Activated naive CD8-positive, alpha-beta T cell treated with anti-CD3 and anti-CD28 coated beads for 36 hours (primary cell): ENCODE measurements at regions not wholly inside any gene's neighbourhood (a gene's known extent, or its start where the extent isn't known, plus 50 kb on each side); places are given as distances from the start of the nearest gene placed in this dataset.

ENCODE experiments used
- DNase-seq: peaks from one replicate; pipeline ENCODE4 v3.0.0; 2021
- H3K27ac Mint-ChIP-seq: one replicate; pipeline ENCODE4 v1.8.0; 2022; ENCODE audit warnings: mild to moderate bottlenecking, moderate library complexity, mixed read lengths
- H3K27me3 Mint-ChIP-seq: one replicate; pipeline ENCODE4 v1.8.0; 2022; ENCODE audit warnings: mild to moderate bottlenecking, mixed read lengths
- H3K36me3 Mint-ChIP-seq: one replicate; pipeline ENCODE4 v1.8.0; 2021; ENCODE audit warnings: mild to moderate bottlenecking, mixed read lengths
- H3K4me1 Mint-ChIP-seq: one replicate; pipeline ENCODE4 v1.8.0; 2021; ENCODE audit warnings: mixed read lengths
- H3K4me3 Mint-ChIP-seq: one replicate; pipeline ENCODE4 v1.8.0; 2022; ENCODE audit warnings: mild to moderate bottlenecking, moderate library complexity, mixed read lengths
- H3K9me3 Mint-ChIP-seq: one replicate; pipeline ENCODE4 v1.8.0; 2022; ENCODE audit warnings: mixed read lengths

- Mint-ChIP-seq H3K36me3 (no peaks in the 10 kb centered on the region), H3K27me3 (no peaks in the 10 kb centered on the region), H3K9me3 (peaks cover 11% of the 10 kb centered on the region), H3K4me3 (no peak overlapping the region), H3K27ac (no peak overlapping the region), H3K4me1 (peaks cover 3% of the 10 kb centered on the region)
- no peak for DNase-seq
These were observed 140.7 kb downstream of the KCTD12 start for GRCh38 chr13:76745261-76746200.

- Mint-ChIP-seq H3K9me3 (peaks cover 11% of the 10 kb centered on the region), H3K27me3 (no peaks in the 10 kb centered on the region), H3K27ac (no peak overlapping the region), H3K4me3 (no peak overlapping the region), H3K4me1 (peaks cover 3% of the 10 kb centered on the region), H3K36me3 (no peaks in the 10 kb centered on the region)
- no peak for DNase-seq
These were observed 144.6 kb downstream of the KCTD12 start for GRCh38 chr13:76741624-76742023.

- H3K27ac Mint-ChIP-seq = no peak overlapping the region
- H3K4me1 Mint-ChIP-seq = peaks cover 3% of the 10 kb centered on the region
- no peak for DNase-seq
- no peaks in the 10 kb centered on the region for H3K36me3 Mint-ChIP-seq
- peaks cover 11% of the 10 kb centered on the region for H3K9me3 Mint-ChIP-seq
- H3K4me3 Mint-ChIP-seq = no peak overlapping the region
- no peaks in the 10 kb centered on the region for H3K27me3 Mint-ChIP-seq
These were observed 145.2 kb downstream of the KCTD12 start for GRCh38 chr13:76741046-76741445.

DNA sequence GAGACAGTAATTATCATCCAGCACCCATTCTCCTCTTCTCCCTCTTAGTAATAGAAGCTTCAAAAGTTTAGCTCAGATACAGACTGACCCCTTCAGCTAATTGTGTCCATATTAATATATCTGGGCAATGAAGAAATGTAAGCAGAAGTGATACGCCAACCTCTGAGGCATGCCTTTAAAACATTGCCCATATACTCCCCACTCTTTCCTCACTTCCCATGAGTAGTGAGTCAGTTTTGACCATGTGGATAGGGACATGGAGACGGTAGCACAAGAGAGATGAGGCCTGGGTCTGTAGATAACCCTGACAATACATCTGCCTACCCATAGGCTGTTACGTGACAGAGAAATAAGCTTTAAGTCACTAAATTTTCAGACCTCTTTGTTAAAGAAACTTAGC lies 147.6 kb downstream of the KCTD12 start:
- Mint-ChIP-seq H3K4me3 (no peak overlapping the region), H3K9me3 (peaks cover 11% of the 10 kb centered on the region), H3K4me1 (no peaks in the 10 kb centered on the region), H3K36me3 (no peaks in the 10 kb centered on the region), H3K27me3 (no peaks in the 10 kb centered on the region), H3K27ac (no peak overlapping the region)
- DNase-seq = no peak

DNA sequence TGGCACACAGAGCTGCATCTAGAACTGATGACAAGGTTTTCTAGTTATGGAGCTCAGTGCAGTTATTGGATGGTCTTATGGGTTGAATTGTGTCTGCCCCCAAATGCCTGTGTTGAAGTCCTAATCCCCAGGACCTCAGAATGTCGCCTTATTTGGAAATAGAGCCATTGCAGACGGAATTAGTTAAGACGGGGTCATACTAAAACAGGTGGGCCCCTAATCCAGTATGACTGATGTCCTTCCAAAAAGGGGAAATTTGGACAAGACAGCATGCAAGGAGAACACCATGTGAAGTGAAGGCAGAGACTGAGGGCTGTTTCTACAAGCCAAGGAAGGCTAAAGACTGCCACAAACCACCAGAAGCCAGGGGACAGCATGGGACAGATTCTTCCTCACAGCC lies 148.7 kb downstream of the KCTD12 start:
- H3K36me3 Mint-ChIP-seq = no peaks in the 10 kb centered on the region
- H3K4me1 Mint-ChIP-seq = no peaks in the 10 kb centered on the region
- H3K27ac Mint-ChIP-seq = no peak overlapping the region

DNA sequence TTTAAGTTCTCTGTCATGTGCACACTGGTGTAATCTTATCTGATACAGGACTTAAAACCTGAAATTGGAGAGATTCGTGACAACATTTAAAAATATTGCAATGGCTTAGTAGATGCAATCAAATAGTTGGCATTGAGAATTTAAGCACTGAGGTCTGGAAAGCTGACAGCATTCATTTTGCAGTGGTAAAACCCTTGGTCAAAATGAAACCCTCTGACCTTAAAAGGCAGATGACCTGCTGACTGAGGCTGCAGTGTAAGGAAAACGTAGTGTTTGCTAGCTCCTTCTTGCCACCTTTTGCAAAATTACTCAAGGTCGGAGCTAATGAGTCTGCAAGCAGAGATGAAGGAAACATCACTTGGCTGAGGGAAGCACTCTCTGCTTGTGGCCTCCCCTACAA lies 150.6 kb downstream of the KCTD12 start:
- Mint-ChIP-seq H3K36me3 (no peaks in the 10 kb centered on the region), H3K4me1 (no peaks in the 10 kb centered on the region), H3K4me3 (no peak overlapping the region), H3K9me3 (no peaks in the 10 kb centered on the region), H3K27me3 (no peaks in the 10 kb centered on the region), H3K27ac (no peak overlapping the region)
- DNase-seq = no peak

More for the DNA sequence above, 148.7 kb downstream of the KCTD12 start:
- peaks cover 11% of the 10 kb centered on the region for H3K9me3 Mint-ChIP-seq
- no peak for DNase-seq
- no peak overlapping the region for H3K4me3 Mint-ChIP-seq
- no peaks in the 10 kb centered on the region for H3K27me3 Mint-ChIP-seq

DNA sequence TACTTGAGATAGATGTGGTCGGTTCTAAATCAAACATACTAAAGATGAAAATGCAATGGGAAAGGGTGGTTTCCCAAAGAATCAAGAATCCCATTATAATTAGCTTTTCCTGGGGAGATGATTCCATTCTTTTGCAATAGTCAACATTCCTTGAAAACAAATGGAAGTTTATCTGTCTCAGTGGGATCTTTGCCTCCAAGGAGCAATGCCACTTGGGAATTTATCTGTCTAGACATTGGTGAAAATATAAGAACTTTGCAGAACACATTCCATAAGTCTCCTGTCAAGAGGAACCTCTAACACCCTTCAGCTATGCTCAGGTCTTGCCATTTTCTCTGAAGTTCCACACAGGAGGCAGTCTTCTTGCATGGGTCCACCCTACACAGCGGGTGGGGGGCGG lies 152.5 kb downstream of the KCTD12 start:
- H3K4me1 Mint-ChIP-seq = no peaks in the 10 kb centered on the region
- H3K4me3 Mint-ChIP-seq = no peak overlapping the region
- no peaks in the 10 kb centered on the region for H3K27me3 Mint-ChIP-seq
- no peak overlapping the region for H3K27ac Mint-ChIP-seq
- DNase-seq = no peak
- H3K36me3 Mint-ChIP-seq = no peaks in the 10 kb centered on the region
- H3K9me3 Mint-ChIP-seq = peaks cover 1% of the 10 kb centered on the region

DNA sequence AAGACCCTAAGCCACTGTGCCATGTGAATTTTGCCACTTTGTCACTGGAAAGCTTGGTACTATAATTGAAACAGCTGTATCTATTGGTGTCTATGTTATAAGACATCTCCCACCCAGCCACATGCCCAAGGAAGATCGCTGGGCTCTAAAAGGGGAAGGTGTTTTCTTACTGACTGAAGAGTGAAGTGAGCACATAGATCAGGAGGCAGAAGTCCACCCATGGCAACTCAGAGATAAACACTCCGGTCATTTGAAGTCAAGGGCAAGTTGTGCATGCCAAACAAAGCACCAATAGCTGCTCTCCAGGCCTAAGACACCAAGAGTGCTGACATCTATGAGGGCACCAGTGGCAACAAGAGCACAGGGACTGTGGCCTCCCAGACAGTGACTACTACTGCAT lies 153.8 kb downstream of the KCTD12 start:
- H3K4me3 Mint-ChIP-seq = no peak overlapping the region
- DNase-seq = no peak
- no peak overlapping the region for H3K27ac Mint-ChIP-seq
- H3K4me1 Mint-ChIP-seq = no peaks in the 10 kb centered on the region
- H3K36me3 Mint-ChIP-seq = peaks cover under 1% of the 10 kb centered on the region
- H3K9me3 Mint-ChIP-seq = peaks cover 1% of the 10 kb centered on the region
- H3K27me3 Mint-ChIP-seq = no peaks in the 10 kb centered on the region

DNA sequence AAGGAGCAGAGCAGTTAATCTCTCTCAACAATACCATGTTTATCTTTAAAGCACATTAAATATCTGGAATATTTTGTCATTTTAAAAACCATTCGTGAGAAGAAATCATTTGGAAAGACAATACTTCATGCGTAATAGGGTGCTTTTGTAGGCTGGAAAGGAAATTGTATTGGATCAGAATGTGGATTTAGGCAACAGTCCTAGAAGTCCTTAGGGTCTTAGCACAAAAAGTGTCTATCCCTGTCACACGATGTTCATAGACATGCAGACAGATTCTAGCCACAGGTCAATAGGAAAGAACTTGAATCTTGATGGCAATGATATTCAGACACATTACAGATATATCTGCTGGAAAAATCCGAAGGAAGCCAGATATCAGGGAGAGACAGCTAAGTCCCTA lies 156.0 kb downstream of the KCTD12 start:
- Mint-ChIP-seq H3K27me3 (no peaks in the 10 kb centered on the region), H3K4me3 (no peak overlapping the region), H3K9me3 (peaks cover 1% of the 10 kb centered on the region), H3K4me1 (no peaks in the 10 kb centered on the region), H3K36me3 (peaks cover 2% of the 10 kb centered on the region), H3K27ac (no peak overlapping the region)
- DNase-seq = no peak

- Mint-ChIP-seq H3K4me3 (no peak overlapping the region), H3K27ac (no peak overlapping the region), H3K9me3 (peaks cover 1% of the 10 kb centered on the region), H3K36me3 (peaks cover 2% of the 10 kb centered on the region), H3K27me3 (no peaks in the 10 kb centered on the region), H3K4me1 (no peaks in the 10 kb centered on the region)
- no peak for DNase-seq
These were observed 156.5 kb downstream of the KCTD12 start for GRCh38 chr13:76729691-76730090.

DNA sequence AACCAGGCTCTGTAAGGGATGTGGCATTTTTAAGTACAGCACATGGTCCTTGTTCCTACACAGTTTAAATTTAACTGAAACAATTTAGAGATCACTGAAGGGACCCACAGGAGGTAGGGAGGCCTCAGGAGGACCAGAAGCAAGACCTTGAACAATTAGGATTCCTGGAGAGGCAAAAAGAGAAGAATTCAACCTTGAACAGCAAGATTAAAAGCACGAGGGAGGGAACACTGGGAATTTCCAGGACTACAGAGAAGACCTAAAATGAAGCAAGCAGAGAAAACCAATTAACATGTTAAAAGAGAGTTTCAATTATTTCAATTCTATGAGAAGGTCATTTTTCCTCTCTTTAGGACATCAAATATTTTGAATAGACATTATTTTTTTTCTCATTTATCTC lies 160.3 kb downstream of the KCTD12 start:
- Mint-ChIP-seq H3K27ac (no peak overlapping the region), H3K4me1 (no peaks in the 10 kb centered on the region), H3K4me3 (no peak overlapping the region), H3K27me3 (no peaks in the 10 kb centered on the region), H3K9me3 (peaks cover 1% of the 10 kb centered on the region), H3K36me3 (peaks cover 2% of the 10 kb centered on the region)
- DNase-seq = no peak

- H3K4me3 Mint-ChIP-seq = no peak overlapping the region
- peaks cover 2% of the 10 kb centered on the region for H3K36me3 Mint-ChIP-seq
These were observed 161.0 kb downstream of the KCTD12 start for GRCh38 chr13:76725211-76725610.

GRCh38 chr13:76724421-76724820 lies 161.8 kb downstream of the KCTD12 start:
- Mint-ChIP-seq H3K4me1 (no peaks in the 10 kb centered on the region), H3K27ac (no peak overlapping the region), H3K4me3 (no peak overlapping the region), H3K27me3 (no peaks in the 10 kb centered on the region), H3K36me3 (peaks cover 2% of the 10 kb centered on the region), H3K9me3 (peaks cover 1% of the 10 kb centered on the region)
- DNase-seq = no peak

More at GRCh38 chr13:76725211-76725610, 161.0 kb downstream of the KCTD12 start:
- H3K27ac Mint-ChIP-seq = no peak overlapping the region
- no peak for DNase-seq
- no peaks in the 10 kb centered on the region for H3K27me3 Mint-ChIP-seq
- H3K9me3 Mint-ChIP-seq = peaks cover 1% of the 10 kb centered on the region
- no peaks in the 10 kb centered on the region for H3K4me1 Mint-ChIP-seq

- H3K27me3 Mint-ChIP-seq = no peaks in the 10 kb centered on the region
- no peak overlapping the region for H3K27ac Mint-ChIP-seq
- peaks cover 2% of the 10 kb centered on the region for H3K36me3 Mint-ChIP-seq
- no peaks in the 10 kb centered on the region for H3K4me1 Mint-ChIP-seq
- no peak overlapping the region for H3K4me3 Mint-ChIP-seq
- no peaks in the 10 kb centered on the region for H3K9me3 Mint-ChIP-seq
- DNase-seq = no peak
These were observed 162.5 kb downstream of the KCTD12 start for GRCh38 chr13:76723551-76724232.

DNA sequence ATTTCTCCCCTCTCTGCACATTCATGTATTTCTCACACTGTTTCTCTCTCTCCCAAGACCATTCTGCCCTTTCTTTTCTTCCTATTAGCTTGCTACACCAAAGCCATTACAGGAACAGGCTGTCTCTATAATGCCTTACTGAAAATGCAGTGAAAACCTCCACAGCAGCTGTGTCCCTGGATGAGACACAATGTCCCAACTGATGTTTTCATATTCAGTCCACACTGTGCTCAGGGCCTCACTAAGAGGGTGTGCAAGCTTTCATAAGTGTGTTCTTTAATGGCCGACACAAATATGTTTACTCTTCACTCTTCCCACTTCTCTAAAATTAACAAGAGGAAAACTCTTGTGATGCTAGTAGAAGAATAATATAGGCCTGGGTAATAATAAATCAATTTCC lies 163.4 kb downstream of the KCTD12 start:
- Mint-ChIP-seq H3K9me3 (no peaks in the 10 kb centered on the region), H3K4me3 (no peak overlapping the region), H3K4me1 (no peaks in the 10 kb centered on the region)

GRCh38 chr13:76720821-76721220 lies 165.4 kb downstream of the KCTD12 start:
- no peaks in the 10 kb centered on the region for H3K27me3 Mint-ChIP-seq
- no peaks in the 10 kb centered on the region for H3K4me1 Mint-ChIP-seq
- no peak overlapping the region for H3K27ac Mint-ChIP-seq
- H3K4me3 Mint-ChIP-seq = no peak overlapping the region
- DNase-seq = no peak
- no peaks in the 10 kb centered on the region for H3K36me3 Mint-ChIP-seq
- no peaks in the 10 kb centered on the region for H3K9me3 Mint-ChIP-seq

More for the DNA sequence above, 163.4 kb downstream of the KCTD12 start:
- H3K36me3 Mint-ChIP-seq = peaks cover 2% of the 10 kb centered on the region
- no peak overlapping the region for H3K27ac Mint-ChIP-seq
- DNase-seq = no peak
- no peaks in the 10 kb centered on the region for H3K27me3 Mint-ChIP-seq
